HG02610 (cell line): ENCODE measurements at regions not wholly inside any gene's neighbourhood (a gene's known extent, or its start where the extent isn't known, plus 50 kb on each side); places are given as distances from the start of the nearest gene placed in this dataset.
A peak's percentile ranks its signal among the peaks of the same experiment; 100 is the strongest.

Experiments
- ATAC-seq: cut with Tn5 transposase; IDR thresholded peaks from one replicate; pipeline ENCODE4 v1.9.1; 2021; ENCODE audit warnings: mild to moderate bottlenecking, moderate library complexity; ENCODE audit not compliant: unreplicated experiment

GRCh38 chr3:167958141-167958540, 137.6 kb downstream of the GOLIM4 start:
- no peak for ATAC-seq

DNA sequence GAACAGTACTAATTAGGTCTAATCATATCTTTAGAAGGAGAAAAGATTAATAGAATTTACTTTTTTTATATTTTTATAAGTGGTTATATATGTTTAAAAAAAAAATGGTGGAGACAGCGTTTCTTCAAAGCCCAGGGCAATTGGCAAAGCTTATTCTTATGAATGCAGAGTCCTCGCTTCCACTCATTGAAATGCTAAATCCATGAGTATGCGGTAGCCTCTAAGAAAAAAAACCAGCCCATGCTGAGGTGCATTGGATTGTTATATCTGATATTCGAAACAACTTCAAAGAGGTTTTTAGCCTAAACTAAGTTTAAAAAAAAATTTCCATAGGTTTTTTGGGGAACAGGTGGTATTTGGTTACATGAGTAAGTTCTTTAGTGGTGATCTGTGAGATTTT, 142.8 kb downstream of the GOLIM4 start:
- ATAC-seq = no peak

- ATAC-seq = no peak
Measured at GRCh38 chr3:167950212-167950611, 145.5 kb downstream of the GOLIM4 start.

- no peak for ATAC-seq
Measured at GRCh38 chr3:167941234-167941995, 154.3 kb downstream of the GOLIM4 start.

DNA sequence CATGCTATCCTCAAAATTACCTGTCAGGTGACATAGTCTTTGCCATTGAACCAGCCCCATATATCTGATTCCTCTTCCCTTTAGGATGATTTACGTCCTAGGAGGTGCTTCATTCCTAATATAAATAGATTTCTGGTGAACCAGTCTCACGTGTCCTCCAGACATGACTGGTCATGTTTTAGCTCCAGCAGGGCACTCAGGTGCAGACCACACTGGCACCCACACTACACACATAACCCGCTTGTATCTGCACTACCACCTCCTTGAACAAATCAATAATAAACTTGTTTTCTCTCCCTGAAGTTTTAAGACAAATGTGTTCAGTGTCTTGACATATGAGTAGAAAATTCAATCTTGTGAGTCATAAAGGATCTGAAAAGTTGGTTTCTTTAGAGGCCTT, 155.5 kb downstream of the GOLIM4 start:
- no peak for ATAC-seq

DNA sequence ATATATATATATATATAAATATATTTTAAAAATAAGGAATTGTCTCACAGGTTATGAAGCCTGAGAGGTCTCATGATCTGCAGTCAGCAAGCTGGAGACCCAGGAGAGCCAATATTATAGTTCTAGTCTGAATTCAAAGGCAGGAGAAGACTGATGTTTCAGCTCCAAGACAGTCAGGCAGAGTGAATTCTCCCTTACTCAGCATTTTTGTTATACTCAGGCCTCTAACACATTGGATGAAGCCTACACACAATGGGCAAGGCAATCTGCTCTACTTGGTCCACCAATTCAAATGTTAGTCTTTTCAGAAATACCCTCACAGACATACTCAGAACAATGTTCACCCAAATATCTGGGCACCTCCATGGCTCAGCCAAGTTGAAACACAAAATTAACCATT, 157.2 kb downstream of the GOLIM4 start:
- ATAC-seq = no peak

DNA sequence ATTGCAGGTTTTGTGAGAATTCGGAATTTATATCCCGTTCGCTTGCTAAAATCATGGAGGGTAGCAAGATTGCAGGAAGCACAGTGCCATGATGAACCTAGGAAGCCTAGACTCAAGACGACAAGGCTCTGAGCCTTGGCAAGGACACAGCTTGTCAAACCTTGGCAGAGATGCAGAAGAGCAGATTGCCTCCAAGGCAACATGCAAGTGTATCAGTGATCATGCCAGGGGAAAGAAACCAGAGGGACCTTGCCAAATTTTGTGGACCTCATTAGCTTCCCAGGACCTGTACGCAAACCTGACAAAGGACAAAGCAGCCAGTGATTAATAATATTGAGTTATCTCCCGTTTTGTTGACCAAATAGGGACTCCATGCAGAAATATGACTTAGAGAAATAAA, 159.7 kb downstream of the GOLIM4 start:
- ATAC-seq = no peak

GRCh38 chr3:167930453-167930852, 165.3 kb downstream of the GOLIM4 start:
- peak; percentile 40 for ATAC-seq

GRCh38 chr3:167929968-167930367, 165.8 kb downstream of the GOLIM4 start:
- ATAC-seq = no peak

DNA sequence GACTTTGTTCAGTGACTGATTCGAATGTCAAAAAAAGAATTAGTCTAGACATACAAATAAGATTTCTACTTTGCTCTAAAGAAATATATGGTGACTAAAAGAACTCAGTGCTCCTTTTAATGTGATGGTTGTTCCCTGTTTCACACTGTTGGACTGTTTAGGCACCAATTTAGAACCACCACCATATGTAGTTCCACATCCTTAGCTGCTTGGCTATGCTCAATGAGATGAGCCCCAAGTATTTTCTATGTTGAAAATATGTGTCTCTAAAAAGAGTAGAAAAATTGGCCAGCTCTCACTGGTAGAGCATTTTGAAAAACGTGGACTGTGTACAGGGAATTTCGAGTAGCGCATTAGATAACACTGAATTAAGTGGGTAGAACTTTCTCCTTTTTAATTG, 167.3 kb downstream of the GOLIM4 start:
- ATAC-seq = no peak

- no peak for ATAC-seq
Measured at GRCh38 chr3:167920747-167921146, 175.0 kb downstream of the GOLIM4 start.

DNA sequence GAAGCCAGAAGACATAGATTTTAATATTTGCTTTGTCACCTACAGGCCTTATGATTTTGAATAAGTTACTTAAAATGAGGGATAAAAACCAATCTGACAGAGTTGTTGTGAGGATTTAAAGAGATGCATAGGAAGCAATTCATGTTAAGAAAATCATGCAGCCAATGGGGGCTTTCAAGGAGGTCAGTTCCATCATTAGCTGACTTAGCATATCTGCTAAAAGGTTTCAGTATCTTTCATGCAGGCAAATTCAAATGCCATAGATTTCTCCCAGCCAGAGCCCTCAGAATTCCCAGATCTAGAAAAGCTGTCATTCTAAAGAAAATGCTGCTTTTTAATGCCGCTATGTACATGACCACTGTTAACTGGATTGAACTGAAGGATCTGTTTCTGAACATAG, 176.1 kb downstream of the GOLIM4 start:
- no peak for ATAC-seq

- ATAC-seq = no peak
Measured at GRCh38 chr3:167918686-167919085, 177.0 kb downstream of the GOLIM4 start.

GRCh38 chr3:167918008-167918596, 177.6 kb downstream of the GOLIM4 start:
- ATAC-seq = no peak

DNA sequence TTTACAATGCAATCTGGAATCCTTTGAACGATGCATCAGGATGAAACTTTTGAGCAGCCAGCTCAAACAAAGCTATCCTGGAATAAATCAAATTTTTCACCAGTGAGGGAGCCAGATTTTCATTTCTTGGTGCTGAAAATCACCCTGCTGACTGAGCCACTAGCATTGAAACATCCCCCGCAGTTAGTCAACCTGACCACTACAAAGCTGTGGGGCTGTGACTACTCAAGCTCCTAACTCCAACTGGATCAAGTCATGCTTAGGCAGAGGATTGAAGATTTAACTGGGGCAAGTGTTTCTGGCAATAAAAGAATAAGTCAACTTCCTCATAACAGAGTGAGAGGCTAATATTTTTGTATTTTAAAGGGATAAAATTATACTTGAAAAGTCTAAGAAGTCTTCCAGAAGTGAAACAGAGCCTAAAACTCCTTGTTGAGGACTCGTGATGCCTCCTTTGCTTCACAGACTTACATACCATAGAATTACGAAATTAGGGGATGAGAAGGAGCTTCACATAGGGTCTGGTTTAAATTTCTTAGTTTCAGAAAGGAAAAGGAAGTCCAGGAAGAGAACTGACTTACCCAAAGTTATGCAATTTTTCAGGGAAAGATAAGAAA, 177.8 kb downstream of the SERPINI1 start:
- peak; percentile 46 for ATAC-seq

DNA sequence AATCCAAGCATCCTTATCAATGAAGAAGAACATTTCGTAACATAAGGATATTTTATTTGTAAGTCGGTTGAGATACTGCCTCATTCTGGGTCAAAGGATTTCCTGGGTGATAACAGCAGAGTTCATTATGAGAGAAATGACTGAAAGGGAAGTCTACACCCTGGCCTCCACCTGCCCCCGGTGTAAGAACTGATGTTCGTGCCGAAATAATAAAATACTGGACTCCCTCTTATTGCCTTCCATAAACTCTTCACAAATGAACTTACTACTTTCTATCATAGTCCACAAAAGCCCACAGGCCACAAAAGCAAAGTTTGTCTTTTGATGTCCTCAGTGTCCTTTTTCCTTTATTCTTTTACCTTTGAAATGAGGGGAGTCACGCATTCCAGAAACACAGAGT, 174.4 kb downstream of the SERPINI1 start:
- ATAC-seq = no peak

DNA sequence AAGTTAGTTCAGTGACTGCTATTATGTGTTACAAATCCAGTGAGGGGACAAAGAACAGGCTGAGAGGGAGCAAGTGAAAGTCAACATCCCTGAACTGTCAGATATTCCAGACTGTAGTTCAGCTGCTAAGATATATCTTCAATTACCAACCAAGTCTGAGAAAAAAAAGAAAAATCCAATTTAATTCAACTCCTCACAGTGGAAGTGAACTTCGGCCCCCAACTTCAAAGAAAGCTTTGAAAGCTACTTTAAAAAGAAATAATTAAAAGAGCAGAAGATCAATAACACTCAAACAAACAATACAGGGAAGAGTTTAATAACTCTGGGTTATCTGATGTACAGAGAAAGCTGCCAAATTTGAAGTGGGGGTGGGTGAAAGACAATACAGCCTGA, 174.0 kb downstream of the SERPINI1 start:
- ATAC-seq = no peak

DNA sequence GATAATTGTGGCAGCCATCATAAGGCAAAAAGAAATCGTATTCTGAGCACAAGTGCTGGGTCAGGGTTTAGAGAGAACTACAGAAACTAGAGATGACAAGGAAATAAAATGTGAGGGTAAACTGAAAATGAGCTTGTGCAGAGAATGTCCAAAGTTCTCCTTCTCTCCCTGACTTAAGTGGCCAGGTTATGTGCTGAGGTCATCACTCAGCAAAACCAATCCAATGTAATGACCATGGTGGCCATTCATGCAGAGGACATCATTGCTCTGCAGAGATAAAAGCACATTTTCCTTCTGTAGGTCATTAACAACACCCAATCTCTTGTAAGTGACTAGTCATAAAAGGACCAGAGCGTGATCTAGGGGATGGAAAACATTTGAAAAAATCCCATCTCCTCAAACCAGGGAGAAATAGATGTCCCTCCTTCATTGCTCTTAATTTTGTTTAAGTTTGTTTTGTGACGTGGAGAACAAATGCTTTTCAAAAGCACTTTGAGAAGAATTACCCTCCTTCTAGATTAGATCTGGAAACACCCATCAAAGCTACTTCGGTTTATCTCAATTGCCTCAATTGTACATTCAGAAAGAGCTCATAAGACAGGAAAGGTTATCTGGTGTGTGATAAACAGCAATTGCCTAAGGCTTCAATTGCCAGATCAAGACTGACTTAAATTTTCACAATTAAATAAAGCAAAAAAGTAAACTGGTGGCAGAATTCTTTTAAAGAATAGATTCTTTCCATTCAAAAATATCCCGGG, 173.4 kb downstream of the SERPINI1 start:
- ATAC-seq = no peak

DNA sequence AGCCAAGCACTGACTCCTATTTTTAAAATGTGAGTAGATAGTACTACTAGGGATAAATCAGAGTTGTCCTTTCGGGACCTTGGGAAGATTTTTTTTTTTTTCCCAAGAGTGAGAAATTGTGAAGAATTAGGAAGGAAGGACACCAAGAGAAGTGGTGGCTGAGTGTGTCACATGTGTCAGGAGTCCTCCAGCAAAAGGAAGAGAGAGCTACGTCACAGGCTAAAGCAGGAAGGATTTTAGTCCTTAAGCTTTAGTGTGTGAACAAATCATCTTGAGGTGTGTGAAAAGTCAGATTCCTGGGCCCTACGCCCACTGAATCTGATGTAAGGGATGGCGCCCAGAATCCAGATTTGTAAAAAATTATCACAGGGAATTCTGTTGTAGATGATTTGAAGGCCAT, 172.7 kb downstream of the SERPINI1 start:
- ATAC-seq = no peak

DNA sequence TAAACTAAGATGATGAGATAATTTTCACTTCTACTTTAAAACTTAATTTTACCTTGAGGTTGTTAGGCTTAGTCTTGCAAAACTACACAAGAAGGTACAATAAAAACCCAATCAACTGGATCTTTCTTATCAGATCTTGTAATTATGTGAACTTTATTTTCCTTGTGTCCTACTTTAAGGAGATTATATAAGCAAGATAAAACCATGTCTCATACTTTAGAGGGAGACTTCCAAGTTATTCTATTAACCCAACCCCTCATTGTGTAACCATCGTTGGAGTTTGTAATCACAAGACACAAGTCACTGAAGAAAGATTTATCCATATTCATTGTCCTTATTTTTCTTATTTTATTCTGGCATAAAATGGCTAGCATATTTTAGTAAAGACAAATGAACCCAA, 165.6 kb downstream of the SERPINI1 start:
- no peak for ATAC-seq

- ATAC-seq = no peak
Measured at GRCh38 chr3:167899093-167899492, 163.6 kb downstream of the SERPINI1 start.

DNA sequence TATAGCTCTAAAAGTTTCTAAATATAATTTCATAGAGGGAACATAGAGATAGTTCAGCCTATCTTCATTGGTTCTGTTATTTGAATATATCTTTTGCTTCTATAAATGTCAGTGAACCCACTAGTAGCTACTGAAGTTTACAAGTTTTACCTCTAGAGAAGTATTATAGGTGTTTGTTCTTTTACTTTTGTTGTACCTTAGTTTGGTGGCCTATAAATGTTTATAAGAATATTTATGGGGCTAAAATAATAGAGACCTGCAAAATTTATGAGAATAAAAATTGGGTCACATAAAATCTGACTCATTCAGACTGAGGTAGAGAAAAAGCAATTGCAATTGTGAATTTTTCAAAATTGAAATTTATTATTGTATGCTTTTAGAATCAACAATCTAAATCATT, 162.6 kb downstream of the SERPINI1 start:
- no peak for ATAC-seq
